H1 (cell line): ENCODE measurements at regions not wholly inside any gene's neighbourhood (a gene's known extent, or its start where the extent isn't known, plus 50 kb on each side); places are given as distances from the start of the nearest gene placed in this dataset.
A peak's percentile ranks its signal among the peaks of the same experiment; 100 is the strongest.
"Not testable (repeated sequence)": the region's sequence is repeated elsewhere in the genome, so short reads cannot be mapped to it uniquely, and the experiment has no call there.

Experiments used
- CTCF ChIA-PET: fragments of 300-600 bp; sonication (Branson Sonifier 250); formaldehyde crosslinking; loops from one replicate; lab custom pipeline; 2021; ENCODE audit not compliant: partially characterized antibody; lab: Charles Lee
- POLR2A ChIA-PET: fragments of 300-600 bp; sonication (Branson Sonifier 250); formaldehyde crosslinking; loops from one replicate; lab custom pipeline; 2021; ENCODE audit warnings: inconsistent platforms; ENCODE audit not compliant: partially characterized antibody; lab: Charles Lee
- DNase-seq, 2 experiments: peaks; one replicate each; pipeline versions ENCODE4 v3.0.0 to v3.0.0-alpha.2; 2010 to 2022; ENCODE audit warnings: low spot score in 2 of 2, low read depth in 1 of 2, mixed read lengths in 1 of 2
- FAIRE-seq: peaks from 2 replicates; lab custom pipeline; 2011; peaks lifted over from hg19 to GRCh38; lab: Jason Lieb, UNC
- H2AFZ ChIP-seq: 2 replicates; pipeline ENCODE4 v1.8.1; 2012; ENCODE audit warnings: low read length, inconsistent platforms
- H2AK5ac ChIP-seq: 2 replicates; pipeline ENCODE4 v1.6.1; 2013; ENCODE audit warnings: low read depth, low read length
- H2BK120ac ChIP-seq: replicated peaks from 2 replicates; pipeline ENCODE3; 2013; ENCODE audit warnings: low read depth, low read length, inconsistent platforms
- H2BK12ac ChIP-seq: 2 replicates; pipeline ENCODE4 v1.6.1; 2013; ENCODE audit warnings: low read depth, low read length
- H2BK15ac ChIP-seq: 2 replicates; pipeline ENCODE4 v1.6.1; 2013; ENCODE audit warnings: low read length
- H2BK20ac ChIP-seq: 2 replicates; pipeline ENCODE4 v1.6.1; 2013; ENCODE audit warnings: low read length
- H2BK5ac ChIP-seq: 2 replicates; pipeline ENCODE4 v1.6.1; 2013; ENCODE audit warnings: low read depth, low read length
- H3K14ac ChIP-seq: 2 replicates; pipeline ENCODE4 v1.6.1; 2013; ENCODE audit warnings: inconsistent platforms; ENCODE audit not compliant: insufficient read length
- H3K18ac ChIP-seq: 2 replicates; pipeline ENCODE4 v1.6.1; 2013; ENCODE audit warnings: low read length; ENCODE audit errors: extremely low read depth
- H3K23ac ChIP-seq: 2 replicates; pipeline ENCODE4 v1.6.1; 2013; ENCODE audit warnings: inconsistent platforms; ENCODE audit not compliant: insufficient read length
- H3K23me2 ChIP-seq: 2 replicates; pipeline ENCODE4 v1.6.1; 2013; ENCODE audit warnings: low read depth, low read length
- H3K27ac ChIP-seq: 2 replicates; pipeline ENCODE4 v1.6.1; 2011; ENCODE audit warnings: low read depth, low read length, inconsistent platforms
- H3K27me3 ChIP-seq, 4 experiments: replicated peaks in 1 of 4; 1 replicate in 1 of 4; 2 replicates in 3 of 4; pipeline versions ENCODE4 v1.6.1 to v1.8.1; 2011 to 2013; ENCODE audit warnings: low read length in 3 of 4, mild to moderate bottlenecking in 3 of 4, inconsistent platforms in 2 of 4, mixed read lengths in 2 of 4, moderate library complexity in 1 of 4; ENCODE audit not compliant: control insufficient read depth in 3 of 4, insufficient read depth in 3 of 4; ENCODE audit errors: extremely low read depth in 1 of 4
- H3K36me3 ChIP-seq, 4 experiments: 2 replicates each; pipeline versions ENCODE4 v1.6.1 to v1.8.1; 2011 to 2013; ENCODE audit warnings: mild to moderate bottlenecking in 4 of 4, low read length in 3 of 4, moderate library complexity in 2 of 4, control low read depth in 1 of 4, inconsistent platforms in 1 of 4; ENCODE audit not compliant: insufficient read depth in 4 of 4, control insufficient read depth in 2 of 4
- H3K4ac ChIP-seq: replicated peaks from 2 replicates; pipeline ENCODE3; 2013; ENCODE audit warnings: low read length, low read depth, mixed read lengths, inconsistent platforms; ENCODE audit not compliant: insufficient read length
- H3K4me1 ChIP-seq, 4 experiments: replicated peaks in 1 of 4; 1 replicate in 1 of 4; 2 replicates in 3 of 4; pipeline versions ENCODE4 v1.6.1 to v1.8.1; 2011 to 2013; ENCODE audit warnings: low read length in 3 of 4, inconsistent platforms in 2 of 4, mixed read lengths in 1 of 4; ENCODE audit not compliant: insufficient read depth in 4 of 4, control insufficient read depth in 3 of 4
- H3K4me2 ChIP-seq, 2 experiments: 2 replicates each; pipeline versions ENCODE4 v1.6.1 to v1.8.1; 2011 to 2013; ENCODE audit warnings: low read depth in 2 of 2, low read length in 2 of 2, control low read depth in 1 of 2, inconsistent platforms in 1 of 2, mild to moderate bottlenecking in 1 of 2; ENCODE audit not compliant: insufficient read depth in 1 of 2
- H3K4me3 ChIP-seq, 4 experiments: fragments of 200-600, 300-600 bp in 1 of 4; sonication (generic), shearing (Covaris generic), sonication (Bioruptor Twin) in 1 of 4; 2 replicates each; pipeline versions ENCODE4 v1.5.1 to v1.8.1; 2011 to 2016; ENCODE audit warnings: low read length in 4 of 4, low read depth in 3 of 4, control low read depth in 2 of 4, inconsistent platforms in 2 of 4, mild to moderate bottlenecking in 2 of 4, mixed read lengths in 1 of 4, moderate library complexity in 1 of 4; ENCODE audit not compliant: insufficient read depth in 2 of 4; ENCODE audit errors: extremely low read depth in 1 of 4
- H3K56ac ChIP-seq: replicated peaks from 2 replicates; pipeline ENCODE3; 2013; ENCODE audit warnings: low read depth, mild to moderate bottlenecking, mixed read lengths, low read length, inconsistent platforms; ENCODE audit not compliant: insufficient read length
- H3K79me1 ChIP-seq: 2 replicates; pipeline ENCODE4 v1.6.1; 2013; ENCODE audit warnings: low read depth, low read length, control low read depth
- H3K79me2 ChIP-seq, 2 experiments: 2 replicates each; pipeline versions ENCODE4 v1.6.1 to v1.8.1; 2012 to 2013; ENCODE audit warnings: low read length in 2 of 2, mild to moderate bottlenecking in 2 of 2, inconsistent platforms in 1 of 2; ENCODE audit not compliant: insufficient read depth in 2 of 2, control insufficient read depth in 1 of 2
- H3K9ac ChIP-seq, 4 experiments: replicated peaks in 1 of 4; 1 replicate in 1 of 4; 2 replicates in 3 of 4; pipeline versions ENCODE4 v1.6.1 to v1.8.1; 2011 to 2013; ENCODE audit warnings: low read depth in 3 of 4, low read length in 3 of 4, control low read depth in 2 of 4, mild to moderate bottlenecking in 2 of 4, moderate library complexity in 2 of 4, inconsistent platforms in 1 of 4; ENCODE audit errors: extremely low read depth in 1 of 4
- H3K9me3 ChIP-seq, 2 experiments: 2 replicates each; pipeline versions ENCODE4 v1.6.1 to v1.8.1; 2012 to 2013; ENCODE audit warnings: mild to moderate bottlenecking in 2 of 2, moderate library complexity in 2 of 2, control low read depth in 1 of 2, inconsistent platforms in 1 of 2, low read depth in 1 of 2, low read length in 1 of 2, mixed read lengths in 1 of 2; ENCODE audit not compliant: insufficient read depth in 2 of 2
- H4K20me1 ChIP-seq, 2 experiments: replicated peaks in 1 of 2; 2 replicates each; pipeline versions ENCODE3 to v1.8.1; 2011 to 2013; ENCODE audit warnings: inconsistent platforms in 2 of 2, low read length in 2 of 2, mild to moderate bottlenecking in 1 of 2; ENCODE audit not compliant: insufficient read depth in 2 of 2, control insufficient read depth in 1 of 2
- H4K5ac ChIP-seq: 2 replicates; pipeline ENCODE4 v1.6.1; 2013; ENCODE audit warnings: low read length, low read depth, mixed read lengths, inconsistent platforms; ENCODE audit not compliant: insufficient read length
- H4K8ac ChIP-seq: 2 replicates; pipeline ENCODE4 v1.8.0; 2013; ENCODE audit warnings: mild to moderate bottlenecking, moderate library complexity, low read length, inconsistent platforms; ENCODE audit not compliant: insufficient read depth; ENCODE audit errors: extremely low read depth
- H4K91ac ChIP-seq: replicated peaks from 2 replicates; pipeline ENCODE3; 2013; ENCODE audit warnings: low read length, mixed read lengths, inconsistent platforms; ENCODE audit not compliant: insufficient read length
- ASH2L ChIP-seq: fragments of 200-600, 300-600 bp; sonication (generic); IDR thresholded peaks from one replicate; pipeline ENCODE4 v1.7.1; 2017; ENCODE audit warnings: low read length
- WGBS, 2 experiments: shearing (Covaris generic) in 1 of 2; methylation state at CpG; one replicate each; pipeline versions ENCODE4 v1.1.6 to v1.1.7; 2013 to 2015; ENCODE audit warnings: low lambda C conversion rate in 2 of 2, mixed read lengths in 2 of 2, inconsistent platforms in 1 of 2, low coverage in 1 of 2, missing lambda C conversion rate in 1 of 2; ENCODE audit not compliant: insufficient replicate concordance in 2 of 2, insufficient coverage in 1 of 2, insufficient read length in 1 of 2; ENCODE audit errors: extremely low coverage in 1 of 2, missing lambda C conversion rate in 1 of 2; 5-methylcytosine and 5-hydroxymethylcytosine counted together

- H4K91ac ChIP-seq, H3K9ac ChIP-seq, H3K18ac ChIP-seq, H2BK20ac ChIP-seq, H3K4me2 ChIP-seq, FAIRE-seq, H3K79me2 ChIP-seq, H2BK120ac ChIP-seq, H3K27me3 ChIP-seq, H4K5ac ChIP-seq, H3K27ac ChIP-seq, CTCF ChIA-PET: not testable (repeated sequence)
- 64 to 100% methylated on average over 1 of the region's 1 CpG for WGBS, 2 experiments
- peak; percentile 99 for TF ChIP-seq ASH2L
- TF ChIP-seq, all 59 proteins: peak for 1; not testable (repeated sequence) for 58
- H2BK15ac ChIP-seq, H3K36me3 ChIP-seq, H3K4me3 ChIP-seq, H2AFZ ChIP-seq, H2BK5ac ChIP-seq, H2BK12ac ChIP-seq, H3K14ac ChIP-seq, H3K56ac ChIP-seq, H4K20me1 ChIP-seq, H3K4ac ChIP-seq, H3K9me3 ChIP-seq, POLR2A ChIA-PET, DNase-seq, H3K79me1 ChIP-seq, H3K4me1 ChIP-seq, H2AK5ac ChIP-seq, H4K8ac ChIP-seq, H3K23ac ChIP-seq, H3K23me2 ChIP-seq: not testable (repeated sequence)
These were observed 62.4 kb upstream of the GZMB start for GRCh38 chr14:24696280-24696920.
